ENCODE measurements at regions not wholly inside any gene's neighbourhood (a gene's known extent, or its start where the extent isn't known, plus 50 kb on each side); places are given as distances from the start of the nearest gene placed in this dataset.

DNA sequence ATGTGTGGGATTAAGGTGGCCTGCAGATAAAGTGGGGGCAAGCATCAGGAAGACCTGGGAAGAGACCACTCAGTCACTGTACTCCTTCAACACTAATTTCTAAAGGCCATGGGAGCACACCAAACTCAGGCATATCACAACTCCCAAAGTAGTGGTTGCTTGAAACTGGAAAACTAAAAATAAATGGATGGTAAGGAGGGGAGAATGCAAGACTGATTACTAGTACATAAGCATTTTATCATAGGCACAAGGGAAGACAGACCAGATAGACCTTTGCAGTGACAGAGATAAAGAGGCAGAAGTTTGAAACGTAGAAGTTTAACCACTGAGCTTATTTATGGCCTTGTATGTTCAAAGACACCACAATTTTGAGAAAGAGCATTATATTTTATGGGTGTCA lies 1098.1 kb upstream of the CELF4 start:
- Histone ChIP-seq H3K4me3 (ENCODE audit: low read length in 3 of 3) (no peak overlapping the region), H3K27me3 (ENCODE audit: control insufficient read depth, insufficient read depth, low read length) (no peaks in the 10 kb centered on the region), H3K4me1 (ENCODE audit: control insufficient read depth in 2 of 3, insufficient read depth in 2 of 3, low read depth in 1 of 3, low read length in 3 of 3) (no peaks in the 10 kb centered on the region), H3K9ac (ENCODE audit: low read length in 3 of 3) (no peak overlapping the region), H3K36me3 (ENCODE audit: control insufficient read depth in 2 of 3, insufficient read depth in 3 of 3, low read length in 3 of 3) (no peaks in the 10 kb centered on the region), H3K27ac (ENCODE audit: low read depth in 2 of 2, low read length in 2 of 2) (no peak overlapping the region), H3K9me3 (ENCODE audit: control insufficient read depth in 2 of 3, insufficient read depth in 1 of 3, low read length in 3 of 3) (no peaks in the 10 kb centered on the region)
- TF ChIP-seq, protein P1, sequence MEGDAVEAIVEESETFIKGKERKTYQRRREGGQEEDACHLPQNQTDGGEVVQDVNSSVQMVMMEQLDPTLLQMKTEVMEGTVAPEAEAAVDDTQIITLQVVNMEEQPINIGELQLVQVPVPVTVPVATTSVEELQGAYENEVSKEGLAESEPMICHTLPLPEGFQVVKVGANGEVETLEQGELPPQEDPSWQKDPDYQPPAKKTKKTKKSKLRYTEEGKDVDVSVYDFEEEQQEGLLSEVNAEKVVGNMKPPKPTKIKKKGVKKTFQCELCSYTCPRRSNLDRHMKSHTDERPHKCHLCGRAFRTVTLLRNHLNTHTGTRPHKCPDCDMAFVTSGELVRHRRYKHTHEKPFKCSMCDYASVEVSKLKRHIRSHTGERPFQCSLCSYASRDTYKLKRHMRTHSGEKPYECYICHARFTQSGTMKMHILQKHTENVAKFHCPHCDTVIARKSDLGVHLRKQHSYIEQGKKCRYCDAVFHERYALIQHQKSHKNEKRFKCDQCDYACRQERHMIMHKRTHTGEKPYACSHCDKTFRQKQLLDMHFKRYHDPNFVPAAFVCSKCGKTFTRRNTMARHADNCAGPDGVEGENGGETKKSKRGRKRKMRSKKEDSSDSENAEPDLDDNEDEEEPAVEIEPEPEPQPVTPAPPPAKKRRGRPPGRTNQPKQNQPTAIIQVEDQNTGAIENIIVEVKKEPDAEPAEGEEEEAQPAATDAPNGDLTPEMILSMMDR (IDR thresholded peaks at IDR 0.05; ENCODE audit: borderline replicate concordance, extremely low read depth, insufficient read depth): no peak
- DNase-seq (no peak), FAIRE-seq (no peak)
- intact Hi-C loops (cut with DNase I): no loop called here

DNA sequence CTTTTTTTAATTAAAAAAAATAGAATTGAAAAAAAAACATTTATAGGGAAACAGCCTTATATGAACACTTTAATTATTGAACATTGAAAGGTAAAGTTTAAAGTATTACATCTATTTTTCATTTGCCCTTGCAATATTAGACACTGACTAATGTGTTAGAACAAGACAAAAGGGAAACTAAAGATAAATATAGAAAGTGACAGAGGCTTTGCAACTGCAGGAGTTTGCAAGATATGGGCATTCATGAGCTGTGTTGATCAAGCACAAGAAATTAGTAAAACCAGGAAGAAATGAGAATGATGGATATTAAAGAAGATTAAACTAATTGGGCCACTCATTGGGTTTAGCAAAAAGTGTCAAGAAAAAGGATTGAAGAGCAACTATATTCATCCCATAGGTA lies 1097.7 kb upstream of the CELF4 start:
- Histone ChIP-seq H3K36me3 (ENCODE audit: control insufficient read depth in 2 of 3, insufficient read depth in 3 of 3, low read length in 3 of 3) (no peaks in the 10 kb centered on the region), H3K27ac (ENCODE audit: low read depth in 2 of 2, low read length in 2 of 2) (no peak overlapping the region), H3K27me3 (ENCODE audit: control insufficient read depth, insufficient read depth, low read length) (no peaks in the 10 kb centered on the region), H3K4me1 (ENCODE audit: control insufficient read depth in 2 of 3, insufficient read depth in 2 of 3, low read depth in 1 of 3, low read length in 3 of 3) (no peaks in the 10 kb centered on the region), H3K4me3 (ENCODE audit: low read length in 3 of 3) (no peak overlapping the region), H3K9me3 (ENCODE audit: control insufficient read depth in 2 of 3, insufficient read depth in 1 of 3, low read length in 3 of 3) (no peaks in the 10 kb centered on the region), H3K9ac (ENCODE audit: low read length in 3 of 3) (no peak overlapping the region)
- TF ChIP-seq, protein P1 (IDR thresholded peaks at IDR 0.05; ENCODE audit: borderline replicate concordance, extremely low read depth, insufficient read depth): no peak
- FAIRE-seq (no peak), DNase-seq (no peak)
- intact Hi-C loops (cut with DNase I): no loop called here

DNA sequence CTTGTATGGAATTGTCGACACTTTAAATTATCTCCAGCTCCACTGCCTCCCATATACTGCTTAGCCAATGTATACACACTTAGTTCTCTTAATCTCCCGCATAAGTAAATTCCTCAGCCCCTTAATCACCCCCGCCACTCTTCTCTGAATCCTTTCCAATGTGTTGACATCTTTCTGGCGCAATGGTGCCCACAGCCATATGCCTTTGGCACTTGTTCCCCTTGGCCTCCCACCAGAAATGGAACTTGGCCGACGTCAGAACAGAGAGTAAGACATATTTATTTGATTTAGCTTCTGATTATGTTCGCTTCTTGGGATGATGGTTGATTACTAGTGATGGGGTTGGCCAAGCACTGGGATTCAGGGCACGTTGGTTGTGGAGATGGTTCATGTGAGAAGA lies 1089.3 kb upstream of the CELF4 start:
- Histone ChIP-seq H3K4me3 (ENCODE audit: low read length in 3 of 3) (no peak overlapping the region), H3K27me3 (ENCODE audit: control insufficient read depth, insufficient read depth, low read length) (no peaks in the 10 kb centered on the region), H3K36me3 (ENCODE audit: control insufficient read depth in 2 of 3, insufficient read depth in 3 of 3, low read length in 3 of 3) (no peaks in the 10 kb centered on the region), H3K9me3 (ENCODE audit: control insufficient read depth in 2 of 3, insufficient read depth in 1 of 3, low read length in 3 of 3) (no peaks in the 10 kb centered on the region), H3K27ac (ENCODE audit: low read depth in 2 of 2, low read length in 2 of 2) (no peak overlapping the region), H3K9ac (ENCODE audit: low read length in 3 of 3) (no peak overlapping the region), H3K4me1 (ENCODE audit: control insufficient read depth in 2 of 3, insufficient read depth in 2 of 3, low read depth in 1 of 3, low read length in 3 of 3) (no peaks in the 10 kb centered on the region)
- TF ChIP-seq, protein P1 (IDR thresholded peaks at IDR 0.05; ENCODE audit: borderline replicate concordance, extremely low read depth, insufficient read depth): no peak
- FAIRE-seq (no peak), DNase-seq (no peak)
- intact Hi-C loops (cut with DNase I): no loop called here

DNA sequence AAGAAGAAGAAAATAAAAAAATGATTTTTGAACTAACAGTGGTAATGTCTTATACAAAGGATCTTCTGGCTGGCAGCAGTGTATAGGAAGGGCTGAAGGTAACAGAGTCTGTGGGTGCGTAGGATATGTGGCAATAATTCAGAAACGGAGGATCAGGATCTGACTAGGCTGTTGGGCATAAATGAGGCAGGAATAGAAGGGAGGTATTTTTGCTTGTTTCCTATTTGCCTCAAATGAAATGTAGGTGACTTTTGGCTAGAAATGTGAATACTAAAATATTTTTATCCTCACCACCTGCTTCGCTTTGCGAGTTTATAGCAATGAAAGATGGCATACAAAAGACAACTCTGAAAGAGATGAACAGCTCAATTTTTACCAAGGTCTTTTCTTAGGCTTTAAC lies 1086.1 kb upstream of the CELF4 start:
- intact Hi-C loops (cut with DNase I): no loop called here
- no peaks in the 10 kb centered on the region for H3K27me3 ChIP-seq (ENCODE audit: control insufficient read depth, insufficient read depth, low read length)
- no peak overlapping the region for H3K4me3 ChIP-seq (ENCODE audit: low read length in 3 of 3)
- TF ChIP-seq, protein P1 (IDR thresholded peaks at IDR 0.05; ENCODE audit: borderline replicate concordance, extremely low read depth, insufficient read depth): no peak
- DNase-seq (no peak), FAIRE-seq (no peak)
- H3K9ac ChIP-seq (ENCODE audit: low read length in 3 of 3): no peak overlapping the region
- H3K4me1 ChIP-seq (ENCODE audit: control insufficient read depth in 2 of 3, insufficient read depth in 2 of 3, low read depth in 1 of 3, low read length in 3 of 3): no peaks in the 10 kb centered on the region
- no peak overlapping the region for H3K27ac ChIP-seq (ENCODE audit: low read depth in 2 of 2, low read length in 2 of 2)
- H3K36me3 ChIP-seq (ENCODE audit: control insufficient read depth in 2 of 3, insufficient read depth in 3 of 3, low read length in 3 of 3): no peaks in the 10 kb centered on the region
- no peaks in the 10 kb centered on the region for H3K9me3 ChIP-seq (ENCODE audit: control insufficient read depth in 2 of 3, insufficient read depth in 1 of 3, low read length in 3 of 3)
